ENCODE measurements at regions not wholly inside any gene's neighbourhood (a gene's known extent, or its start where the extent isn't known, plus 50 kb on each side); places are given as distances from the start of the nearest gene placed in this dataset.

DNA sequence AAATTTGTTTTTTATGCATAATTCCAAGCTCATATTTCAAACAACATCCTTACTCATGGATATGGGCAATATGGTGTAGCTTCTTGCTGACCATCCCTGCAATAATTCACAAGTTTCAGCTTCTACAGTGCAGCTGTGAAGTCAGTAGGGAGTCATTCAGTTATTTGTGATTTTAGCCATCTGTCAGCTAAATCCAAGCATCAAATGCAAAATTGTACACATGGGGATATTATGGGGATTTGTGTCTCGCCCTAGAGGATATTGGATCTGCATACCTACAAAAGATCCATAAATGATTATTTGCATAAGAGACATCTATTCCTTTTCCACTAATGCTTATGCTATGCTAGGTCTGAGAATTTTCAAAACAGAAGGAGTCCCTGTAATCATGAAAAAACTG, 217.9 kb upstream of the SLITRK5 start:
- H3K9me3 Mint-ChIP-seq: no peaks in the 10 kb centered on the region
- H3K27me3 Mint-ChIP-seq (ENCODE audit: low read depth): no peaks in the 10 kb centered on the region
- DNase-seq (ENCODE audit: low spot score) (no peak), ATAC-seq (no peak)
- CTCF ChIA-PET: no interaction called here
- H3K36me3 Mint-ChIP-seq: no peaks in the 10 kb centered on the region
- H3K4me3 Mint-ChIP-seq: no peak overlapping the region
- POLR2A ChIA-PET: interaction anchor here (0.6 kb wide), 1 partner anchor 103 kb away, joined by 3 read pairs; no protein-coding TSS in a partner anchor
- no peak overlapping the region for H3K27ac Mint-ChIP-seq
- H3K4me1 Mint-ChIP-seq: no peaks in the 10 kb centered on the region
- TF ChIP-seq, protein P1, sequence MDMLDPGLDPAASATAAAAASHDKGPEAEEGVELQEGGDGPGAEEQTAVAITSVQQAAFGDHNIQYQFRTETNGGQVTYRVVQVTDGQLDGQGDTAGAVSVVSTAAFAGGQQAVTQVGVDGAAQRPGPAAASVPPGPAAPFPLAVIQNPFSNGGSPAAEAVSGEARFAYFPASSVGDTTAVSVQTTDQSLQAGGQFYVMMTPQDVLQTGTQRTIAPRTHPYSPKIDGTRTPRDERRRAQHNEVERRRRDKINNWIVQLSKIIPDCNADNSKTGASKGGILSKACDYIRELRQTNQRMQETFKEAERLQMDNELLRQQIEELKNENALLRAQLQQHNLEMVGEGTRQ (CRISPR knock-in tag; IDR thresholded peaks at IDR 0.05): no peak
- TF ChIP-seq, protein P2, sequence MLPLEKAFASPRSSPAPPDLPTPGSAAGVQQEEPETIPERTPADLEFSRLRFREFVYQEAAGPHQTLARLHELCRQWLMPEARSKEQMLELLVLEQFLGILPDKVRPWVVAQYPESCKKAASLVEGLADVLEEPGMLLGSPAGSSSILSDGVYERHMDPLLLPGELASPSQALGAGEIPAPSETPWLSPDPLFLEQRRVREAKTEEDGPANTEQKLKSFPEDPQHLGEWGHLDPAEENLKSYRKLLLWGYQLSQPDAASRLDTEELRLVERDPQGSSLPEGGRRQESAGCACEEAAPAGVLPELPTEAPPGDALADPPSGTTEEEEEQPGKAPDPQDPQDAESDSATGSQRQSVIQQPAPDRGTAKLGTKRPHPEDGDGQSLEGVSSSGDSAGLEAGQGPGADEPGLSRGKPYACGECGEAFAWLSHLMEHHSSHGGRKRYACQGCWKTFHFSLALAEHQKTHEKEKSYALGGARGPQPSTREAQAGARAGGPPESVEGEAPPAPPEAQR (CRISPR knock-in tag; IDR thresholded peaks at IDR 0.05): no peak
- TF ChIP-seq, protein P3, sequence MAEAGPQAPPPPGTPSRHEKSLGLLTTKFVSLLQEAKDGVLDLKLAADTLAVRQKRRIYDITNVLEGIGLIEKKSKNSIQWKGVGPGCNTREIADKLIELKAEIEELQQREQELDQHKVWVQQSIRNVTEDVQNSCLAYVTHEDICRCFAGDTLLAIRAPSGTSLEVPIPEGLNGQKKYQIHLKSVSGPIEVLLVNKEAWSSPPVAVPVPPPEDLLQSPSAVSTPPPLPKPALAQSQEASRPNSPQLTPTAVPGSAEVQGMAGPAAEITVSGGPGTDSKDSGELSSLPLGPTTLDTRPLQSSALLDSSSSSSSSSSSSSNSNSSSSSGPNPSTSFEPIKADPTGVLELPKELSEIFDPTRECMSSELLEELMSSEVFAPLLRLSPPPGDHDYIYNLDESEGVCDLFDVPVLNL (CRISPR knock-in tag; IDR thresholded peaks at IDR 0.05; ENCODE audit: borderline replicate concordance, low read depth): no peak
- TF ChIP-seq, protein P4, sequence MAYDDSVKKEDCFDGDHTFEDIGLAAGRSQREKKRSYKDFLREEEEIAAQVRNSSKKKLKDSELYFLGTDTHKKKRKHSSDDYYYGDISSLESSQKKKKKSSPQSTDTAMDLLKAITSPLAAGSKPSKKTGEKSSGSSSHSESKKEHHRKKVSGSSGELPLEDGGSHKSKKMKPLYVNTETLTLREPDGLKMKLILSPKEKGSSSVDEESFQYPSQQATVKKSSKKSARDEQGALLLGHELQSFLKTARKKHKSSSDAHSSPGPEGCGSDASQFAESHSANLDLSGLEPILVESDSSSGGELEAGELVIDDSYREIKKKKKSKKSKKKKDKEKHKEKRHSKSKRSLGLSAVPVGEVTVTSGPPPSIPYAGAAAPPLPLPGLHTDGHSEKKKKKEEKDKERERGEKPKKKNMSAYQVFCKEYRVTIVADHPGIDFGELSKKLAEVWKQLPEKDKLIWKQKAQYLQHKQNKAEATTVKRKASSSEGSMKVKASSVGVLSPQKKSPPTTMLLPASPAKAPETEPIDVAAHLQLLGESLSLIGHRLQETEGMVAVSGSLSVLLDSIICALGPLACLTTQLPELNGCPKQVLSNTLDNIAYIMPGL (CRISPR knock-in tag; IDR thresholded peaks at IDR 0.05): no peak
- TF ChIP-seq ZNF138 (CRISPR knock-in tag; conservative IDR thresholded peaks at IDR 0.05) (no peak), RORB (CRISPR knock-in tag; IDR thresholded peaks at IDR 0.05) (no peak), JAZF1 (CRISPR knock-in tag; IDR thresholded peaks at IDR 0.05) (no peak), RELA (CRISPR knock-in tag; IDR thresholded peaks at IDR 0.05; ENCODE audit: borderline replicate concordance) (no peak), ESRRA (CRISPR knock-in tag; IDR thresholded peaks at IDR 0.05; ENCODE audit: borderline replicate concordance) (no peak), TEAD1 (CRISPR knock-in tag; IDR thresholded peaks at IDR 0.05) (no peak), JUN (CRISPR knock-in tag; IDR thresholded peaks at IDR 0.05) (no peak), EMX1 (CRISPR knock-in tag; IDR thresholded peaks at IDR 0.05) (no peak), SOX15 (CRISPR knock-in tag; IDR thresholded peaks at IDR 0.05) (no peak), KAT7 (CRISPR knock-in tag; IDR thresholded peaks at IDR 0.05; ENCODE audit: borderline replicate concordance) (no peak), TCF7 (CRISPR knock-in tag; IDR thresholded peaks at IDR 0.05; ENCODE audit: low read depth) (no peak)
- TF ChIP-seq, protein P5, sequence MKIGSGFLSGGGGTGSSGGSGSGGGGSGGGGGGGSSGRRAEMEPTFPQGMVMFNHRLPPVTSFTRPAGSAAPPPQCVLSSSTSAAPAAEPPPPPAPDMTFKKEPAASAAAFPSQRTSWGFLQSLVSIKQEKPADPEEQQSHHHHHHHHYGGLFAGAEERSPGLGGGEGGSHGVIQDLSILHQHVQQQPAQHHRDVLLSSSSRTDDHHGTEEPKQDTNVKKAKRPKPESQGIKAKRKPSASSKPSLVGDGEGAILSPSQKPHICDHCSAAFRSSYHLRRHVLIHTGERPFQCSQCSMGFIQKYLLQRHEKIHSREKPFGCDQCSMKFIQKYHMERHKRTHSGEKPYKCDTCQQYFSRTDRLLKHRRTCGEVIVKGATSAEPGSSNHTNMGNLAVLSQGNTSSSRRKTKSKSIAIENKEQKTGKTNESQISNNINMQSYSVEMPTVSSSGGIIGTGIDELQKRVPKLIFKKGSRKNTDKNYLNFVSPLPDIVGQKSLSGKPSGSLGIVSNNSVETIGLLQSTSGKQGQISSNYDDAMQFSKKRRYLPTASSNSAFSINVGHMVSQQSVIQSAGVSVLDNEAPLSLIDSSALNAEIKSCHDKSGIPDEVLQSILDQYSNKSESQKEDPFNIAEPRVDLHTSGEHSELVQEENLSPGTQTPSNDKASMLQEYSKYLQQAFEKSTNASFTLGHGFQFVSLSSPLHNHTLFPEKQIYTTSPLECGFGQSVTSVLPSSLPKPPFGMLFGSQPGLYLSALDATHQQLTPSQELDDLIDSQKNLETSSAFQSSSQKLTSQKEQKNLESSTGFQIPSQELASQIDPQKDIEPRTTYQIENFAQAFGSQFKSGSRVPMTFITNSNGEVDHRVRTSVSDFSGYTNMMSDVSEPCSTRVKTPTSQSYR (CRISPR knock-in tag; IDR thresholded peaks at IDR 0.05): no peak
- TF ChIP-seq, protein P6, sequence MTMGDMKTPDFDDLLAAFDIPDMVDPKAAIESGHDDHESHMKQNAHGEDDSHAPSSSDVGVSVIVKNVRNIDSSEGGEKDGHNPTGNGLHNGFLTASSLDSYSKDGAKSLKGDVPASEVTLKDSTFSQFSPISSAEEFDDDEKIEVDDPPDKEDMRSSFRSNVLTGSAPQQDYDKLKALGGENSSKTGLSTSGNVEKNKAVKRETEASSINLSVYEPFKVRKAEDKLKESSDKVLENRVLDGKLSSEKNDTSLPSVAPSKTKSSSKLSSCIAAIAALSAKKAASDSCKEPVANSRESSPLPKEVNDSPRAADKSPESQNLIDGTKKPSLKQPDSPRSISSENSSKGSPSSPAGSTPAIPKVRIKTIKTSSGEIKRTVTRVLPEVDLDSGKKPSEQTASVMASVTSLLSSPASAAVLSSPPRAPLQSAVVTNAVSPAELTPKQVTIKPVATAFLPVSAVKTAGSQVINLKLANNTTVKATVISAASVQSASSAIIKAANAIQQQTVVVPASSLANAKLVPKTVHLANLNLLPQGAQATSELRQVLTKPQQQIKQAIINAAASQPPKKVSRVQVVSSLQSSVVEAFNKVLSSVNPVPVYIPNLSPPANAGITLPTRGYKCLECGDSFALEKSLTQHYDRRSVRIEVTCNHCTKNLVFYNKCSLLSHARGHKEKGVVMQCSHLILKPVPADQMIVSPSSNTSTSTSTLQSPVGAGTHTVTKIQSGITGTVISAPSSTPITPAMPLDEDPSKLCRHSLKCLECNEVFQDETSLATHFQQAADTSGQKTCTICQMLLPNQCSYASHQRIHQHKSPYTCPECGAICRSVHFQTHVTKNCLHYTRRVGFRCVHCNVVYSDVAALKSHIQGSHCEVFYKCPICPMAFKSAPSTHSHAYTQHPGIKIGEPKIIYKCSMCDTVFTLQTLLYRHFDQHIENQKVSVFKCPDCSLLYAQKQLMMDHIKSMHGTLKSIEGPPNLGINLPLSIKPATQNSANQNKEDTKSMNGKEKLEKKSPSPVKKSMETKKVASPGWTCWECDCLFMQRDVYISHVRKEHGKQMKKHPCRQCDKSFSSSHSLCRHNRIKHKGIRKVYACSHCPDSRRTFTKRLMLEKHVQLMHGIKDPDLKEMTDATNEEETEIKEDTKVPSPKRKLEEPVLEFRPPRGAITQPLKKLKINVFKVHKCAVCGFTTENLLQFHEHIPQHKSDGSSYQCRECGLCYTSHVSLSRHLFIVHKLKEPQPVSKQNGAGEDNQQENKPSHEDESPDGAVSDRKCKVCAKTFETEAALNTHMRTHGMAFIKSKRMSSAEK (CRISPR knock-in tag; IDR thresholded peaks at IDR 0.05; ENCODE audit: borderline replicate concordance): no peak
- TF ChIP-seq, protein P7, sequence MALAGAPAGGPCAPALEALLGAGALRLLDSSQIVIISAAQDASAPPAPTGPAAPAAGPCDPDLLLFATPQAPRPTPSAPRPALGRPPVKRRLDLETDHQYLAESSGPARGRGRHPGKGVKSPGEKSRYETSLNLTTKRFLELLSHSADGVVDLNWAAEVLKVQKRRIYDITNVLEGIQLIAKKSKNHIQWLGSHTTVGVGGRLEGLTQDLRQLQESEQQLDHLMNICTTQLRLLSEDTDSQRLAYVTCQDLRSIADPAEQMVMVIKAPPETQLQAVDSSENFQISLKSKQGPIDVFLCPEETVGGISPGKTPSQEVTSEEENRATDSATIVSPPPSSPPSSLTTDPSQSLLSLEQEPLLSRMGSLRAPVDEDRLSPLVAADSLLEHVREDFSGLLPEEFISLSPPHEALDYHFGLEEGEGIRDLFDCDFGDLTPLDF (CRISPR knock-in tag; IDR thresholded peaks at IDR 0.05): no peak
- TF ChIP-seq, protein P8, sequence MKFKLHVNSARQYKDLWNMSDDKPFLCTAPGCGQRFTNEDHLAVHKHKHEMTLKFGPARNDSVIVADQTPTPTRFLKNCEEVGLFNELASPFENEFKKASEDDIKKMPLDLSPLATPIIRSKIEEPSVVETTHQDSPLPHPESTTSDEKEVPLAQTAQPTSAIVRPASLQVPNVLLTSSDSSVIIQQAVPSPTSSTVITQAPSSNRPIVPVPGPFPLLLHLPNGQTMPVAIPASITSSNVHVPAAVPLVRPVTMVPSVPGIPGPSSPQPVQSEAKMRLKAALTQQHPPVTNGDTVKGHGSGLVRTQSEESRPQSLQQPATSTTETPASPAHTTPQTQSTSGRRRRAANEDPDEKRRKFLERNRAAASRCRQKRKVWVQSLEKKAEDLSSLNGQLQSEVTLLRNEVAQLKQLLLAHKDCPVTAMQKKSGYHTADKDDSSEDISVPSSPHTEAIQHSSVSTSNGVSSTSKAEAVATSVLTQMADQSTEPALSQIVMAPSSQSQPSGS (CRISPR knock-in tag; IDR thresholded peaks at IDR 0.05; ENCODE audit: borderline replicate concordance, low read depth): no peak

Measured in WTC11 (cell line).